GM19351 (cell line): ENCODE measurements at regions not wholly inside any gene's neighbourhood (a gene's known extent, or its start where the extent isn't known, plus 50 kb on each side); places are given as distances from the start of the nearest gene placed in this dataset.

Experiments used
- ATAC-seq: cut with Tn5 transposase; IDR thresholded peaks from one replicate; pipeline ENCODE4 v1.9.1; 2021; ENCODE audit warnings: mild to moderate bottlenecking, moderate library complexity; ENCODE audit not compliant: unreplicated experiment

DNA sequence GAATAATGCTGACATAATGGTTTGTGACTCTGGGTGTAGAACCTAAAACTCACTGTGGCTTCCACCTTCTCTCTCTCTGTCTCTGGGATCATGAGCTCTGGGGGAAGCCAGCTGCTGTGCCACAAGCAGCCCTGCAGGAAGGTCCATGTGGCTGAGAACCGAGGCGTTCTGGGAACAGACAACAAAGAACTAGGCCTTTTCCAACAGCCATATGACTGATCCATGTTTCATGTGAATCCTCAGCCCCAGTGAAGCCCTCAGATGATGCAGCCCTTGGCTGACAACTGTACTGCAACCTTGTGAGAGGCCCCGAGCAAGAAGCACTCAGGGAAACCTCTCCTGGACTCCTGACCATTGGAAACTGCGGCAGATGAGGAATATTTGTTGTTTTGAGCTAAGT lies 56.6 kb downstream of the HLA-G start:
- ATAC-seq, result no peak

DNA sequence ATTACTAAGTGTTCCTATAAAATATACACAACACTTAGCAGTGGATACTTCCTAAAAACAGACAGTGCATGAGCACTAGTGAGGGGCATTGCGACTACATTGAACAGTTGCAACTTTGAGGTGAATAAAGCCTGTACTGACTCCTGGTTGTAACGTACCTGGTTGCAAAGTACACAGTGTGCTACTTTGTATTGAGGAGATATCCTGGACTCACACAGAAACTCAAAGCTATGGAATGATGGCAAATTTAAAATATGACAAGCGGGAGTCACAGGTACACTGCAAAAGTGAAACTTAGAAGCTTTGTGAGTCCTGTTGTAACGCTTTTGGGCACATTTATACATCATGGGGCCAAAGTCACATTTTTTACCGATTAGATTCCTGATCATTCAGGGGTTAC lies 55.6 kb upstream of the HLA-A start:
- no peak for ATAC-seq

DNA sequence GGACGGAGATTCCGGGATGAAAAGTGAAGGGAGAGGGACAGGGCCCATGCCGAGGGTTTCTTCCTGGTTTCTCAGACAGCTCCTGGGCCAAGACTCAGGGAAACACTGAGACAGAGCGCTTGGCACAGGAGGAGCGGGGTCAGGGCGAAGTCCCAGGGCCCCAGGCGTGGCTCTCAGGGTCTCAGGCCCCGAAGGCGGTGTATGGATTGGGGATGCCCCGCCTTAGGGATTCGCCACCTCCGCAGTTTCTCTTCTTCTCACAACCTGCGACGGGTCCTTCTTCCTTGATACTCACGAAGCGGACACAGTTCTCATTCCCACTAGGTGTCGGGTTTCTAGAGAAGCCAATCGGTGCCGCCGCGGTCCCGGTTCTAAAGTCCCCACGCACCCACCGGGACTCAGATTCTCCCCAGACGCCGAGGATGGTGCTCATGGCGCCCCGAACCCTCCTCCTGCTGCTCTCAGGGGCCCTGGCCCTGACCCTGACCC lies 55.0 kb upstream of the HLA-A start:
- ATAC-seq, result peak; percentile 73

DNA sequence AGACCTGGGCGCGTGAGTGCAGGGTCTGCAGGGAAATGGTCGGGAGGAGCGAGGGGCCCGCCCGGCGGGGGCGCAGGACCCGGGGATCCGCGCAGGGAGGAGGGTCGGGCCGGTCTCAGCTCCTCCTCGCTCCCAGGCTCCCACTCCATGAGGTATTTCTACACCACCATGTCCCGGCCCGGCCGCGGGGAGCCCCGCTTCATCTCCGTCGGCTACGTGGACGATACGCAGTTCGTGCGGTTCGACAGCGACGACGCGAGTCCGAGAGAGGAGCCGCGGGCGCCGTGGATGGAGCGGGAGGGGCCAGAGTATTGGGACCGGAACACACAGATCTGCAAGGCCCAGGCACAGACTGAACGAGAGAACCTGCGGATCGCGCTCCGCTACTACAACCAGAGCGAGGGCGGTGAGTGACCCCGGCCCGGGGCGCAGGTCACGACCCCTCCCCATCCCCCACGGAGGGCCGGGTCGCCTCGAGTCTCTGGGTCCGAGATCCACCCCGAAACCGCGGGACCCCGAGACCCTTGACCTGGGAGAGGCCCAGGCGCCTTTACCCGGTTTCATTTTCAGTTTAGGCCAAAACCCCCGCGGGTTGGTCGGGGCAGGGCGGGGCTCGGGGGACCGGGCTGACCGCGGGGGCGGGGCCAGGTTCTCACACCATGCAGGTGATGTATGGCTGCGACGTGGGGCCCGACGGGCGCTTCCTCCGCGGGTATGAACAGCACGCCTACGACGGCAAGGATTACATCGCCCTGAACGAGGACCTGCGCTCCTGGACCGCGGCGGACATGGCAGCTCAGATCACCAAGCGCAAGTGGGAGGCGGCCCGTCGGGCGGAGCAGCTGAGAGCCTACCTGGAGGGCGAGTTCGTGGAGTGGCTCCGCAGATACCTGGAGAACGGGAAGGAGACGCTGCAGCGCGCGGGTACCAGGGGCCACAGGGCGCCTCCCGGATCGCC lies 54.2 kb upstream of the HLA-A start:
- ATAC-seq, result peak; percentile 59
